B cell (primary cell): ENCODE measurements at regions not wholly inside any gene's neighbourhood (a gene's known extent, or its start where the extent isn't known, plus 50 kb on each side); places are given as distances from the start of the nearest gene placed in this dataset.

Experiments
- ATAC-seq: fragments of 200-7000 bp; cut with Tn5 transposase; one replicate; pipeline ENCODE4 v1.10.0; 2021; ENCODE audit warnings: low read depth, mild to moderate bottlenecking, moderate number of reproducible peaks, moderate library complexity
- CTCF ChIA-PET: fragments of 350-600 bp; sonication (Branson Sonifier 250); formaldehyde crosslinking; loops from one replicate; lab custom pipeline; 2021; ENCODE audit warnings: antibody characterized with exemption, inconsistent platforms; lab: Charles Lee
- POLR2A ChIA-PET: fragments of 350-600 bp; sonication (Branson Sonifier 250); formaldehyde crosslinking; loops from one replicate; lab custom pipeline; 2021; ENCODE audit warnings: antibody characterized with exemption; lab: Charles Lee
- DNase-seq: peaks from one replicate; pipeline ENCODE4 v3.0.0; 2013
- H2AFZ ChIP-seq: 2 replicates; pipeline ENCODE4 v1.6.1; 2012; ENCODE audit warnings: mild to moderate bottlenecking, low read depth, low read length; ENCODE audit not compliant: insufficient read depth, poor library complexity, severe bottlenecking
- H3K27ac ChIP-seq, 2 donors: 1 replicate in 1 of 2; 2 replicates in 1 of 2; pipeline ENCODE4 v1.5.1; 2012 to 2013; ENCODE audit warnings: low read length in 2 of 2, mild to moderate bottlenecking in 2 of 2, moderate library complexity in 1 of 2
- H3K27me3 ChIP-seq, 4 experiments: fragments of 200-600 bp in 1 of 4; sonication (generic) in 1 of 4; replicated peaks in 1 of 4; 1 replicate in 2 of 4; 2 replicates in 2 of 4; pipeline versions ENCODE4 v1.6.1 to v1.7.0; 2013 to 2016; ENCODE audit warnings: low read length in 3 of 4, mild to moderate bottlenecking in 2 of 4, mixed read lengths in 1 of 4, moderate library complexity in 1 of 4; ENCODE audit not compliant: insufficient read depth in 4 of 4, control insufficient read depth in 3 of 4; ENCODE audit errors: control extremely low read depth in 1 of 4
- H3K36me3 ChIP-seq, 2 experiments: replicated peaks in 1 of 2; 1 replicate in 1 of 2; 2 replicates in 1 of 2; pipeline versions ENCODE4 v1.6.1 to v1.7.1; 2013; ENCODE audit warnings: low read length in 1 of 2; ENCODE audit not compliant: insufficient read depth in 2 of 2, control insufficient read depth in 1 of 2; ENCODE audit errors: control extremely low read depth in 1 of 2, extremely low read depth in 1 of 2
- H3K4me1 ChIP-seq, 2 donors: fragments of 200-600 bp in 1 of 2; sonication (generic) in 1 of 2; 1 replicate in 1 of 2; 2 replicates in 1 of 2; pipeline versions ENCODE4 v1.5.1 to v1.6.1; 2013 to 2017; ENCODE audit warnings: low read length in 2 of 2; ENCODE audit not compliant: control insufficient read depth in 2 of 2, insufficient read depth in 2 of 2
- H3K4me2 ChIP-seq: replicated peaks from 2 replicates; pipeline ENCODE3; 2012; ENCODE audit warnings: mild to moderate bottlenecking, low read depth, low read length; ENCODE audit not compliant: poor library complexity, severe bottlenecking
- H3K4me3 ChIP-seq, 5 experiments: fragments of 200-600 bp in 1 of 5; sonication (generic) in 1 of 5; 1 replicate in 3 of 5; 2 replicates in 2 of 5; pipeline versions ENCODE4 v1.5.1 to v1.7.0; 2011 to 2016; ENCODE audit warnings: low read length in 4 of 5, mild to moderate bottlenecking in 4 of 5, low read depth in 2 of 5, control low read depth in 1 of 5, moderate library complexity in 1 of 5; ENCODE audit not compliant: insufficient read depth in 1 of 5; ENCODE audit errors: control extremely low read depth in 1 of 5, extremely low read depth in 1 of 5
- H3K79me2 ChIP-seq: fragments of 200-600 bp; sonication (generic); one replicate; pipeline ENCODE4 v1.6.0; 2016; ENCODE audit warnings: low read length; ENCODE audit not compliant: control insufficient read depth, insufficient read depth
- H3K9ac ChIP-seq: fragments of 200-600 bp; sonication (generic); 2 replicates; pipeline ENCODE4 v1.6.1; 2017; ENCODE audit warnings: mild to moderate bottlenecking, low read length, moderate library complexity
- H3K9me3 ChIP-seq, 3 donors: one replicate each; pipeline versions ENCODE4 v1.6.1 to v1.7.1; 2013; ENCODE audit warnings: low read length in 2 of 3; ENCODE audit not compliant: control insufficient read depth in 2 of 3, insufficient read depth in 1 of 3; ENCODE audit errors: control extremely low read depth in 1 of 3
- H4K20me1 ChIP-seq: 2 replicates; pipeline ENCODE4 v1.6.0; 2012; ENCODE audit warnings: mild to moderate bottlenecking, low read length; ENCODE audit not compliant: insufficient read depth, control insufficient read depth, poor library complexity, severe bottlenecking
- H3K27ac Mint-ChIP-seq: one replicate; pipeline ENCODE4 v1.8.0; 2021; ENCODE audit warnings: mixed read lengths
- H3K27me3 Mint-ChIP-seq: one replicate; pipeline ENCODE4 v1.8.0; 2021; ENCODE audit warnings: mixed read lengths
- H3K4me1 Mint-ChIP-seq: one replicate; pipeline ENCODE4 v1.8.0; 2021; ENCODE audit warnings: mixed read lengths
- H3K4me3 Mint-ChIP-seq: one replicate; pipeline ENCODE4 v1.8.0; 2021; ENCODE audit warnings: mixed read lengths
- H3K9me3 Mint-ChIP-seq: one replicate; pipeline ENCODE4 v1.8.0; 2022; ENCODE audit warnings: mixed read lengths; ENCODE audit not compliant: insufficient read depth
- CTCF ChIP-seq: fragments of 200-600 bp; IDR thresholded peaks from one replicate; pipeline ENCODE4 v1.8.0; 2022; ENCODE audit warnings: antibody characterized with exemption, mild to moderate bottlenecking
- EZH2 ChIP-seq: IDR thresholded peaks from 2 replicates; pipeline ENCODE4 v1.6.1; 2012; ENCODE audit warnings: borderline replicate concordance, low read depth, mild to moderate bottlenecking, moderate library complexity, low read length; ENCODE audit not compliant: insufficient read depth, poor library complexity, severe bottlenecking
- WGBS: methylation state at CpG from one replicate; pipeline ENCODE4 v1.1.5; 2013; ENCODE audit warnings: missing lambda C conversion rate; ENCODE audit not compliant: insufficient coverage; 5-methylcytosine and 5-hydroxymethylcytosine counted together
- intact Hi-C: fragments of 100-400 bp; cut with micrococcal nuclease; formaldehyde crosslinking; loops from one replicate; pipeline ENCODE4 v1.10.0; 2022

GRCh38 chr1:101323535-101323934 is 86.7 kb downstream of the S1PR1 start:
- Histone ChIP-seq H3K4me3 (no peak overlapping the region), H3K36me3 (no peaks in the 10 kb centered on the region), H3K27ac (no peak overlapping the region), H3K9me3 (no peaks in the 10 kb centered on the region), H3K4me1 (peaks cover 0 to 4% of the 10 kb centered on the region in 2 donors), H3K4me2 (no peak overlapping the region), H3K79me2 (no peaks in the 10 kb centered on the region), H3K9ac (no peak overlapping the region), H3K27me3 (no peaks in the 10 kb centered on the region), H2AFZ (no peak overlapping the region), H4K20me1 (no peaks in the 10 kb centered on the region)
- Mint-ChIP-seq H3K27me3 (no peaks in the 10 kb centered on the region), H3K4me3 (no peak overlapping the region), H3K4me1 (peaks cover 8% of the 10 kb centered on the region), H3K9me3 (no peaks in the 10 kb centered on the region), H3K27ac (no peak overlapping the region)
- DNase-seq (no peak), ATAC-seq (no peak)
- TF ChIP-seq EZH2 (no peak), CTCF (no peak)
- no CpG with 5 or more reads among the region's 1 CpG for WGBS
- POLR2A ChIA-PET: no interaction called here
- CTCF ChIA-PET: interaction anchor here (0.6 to 2.4 kb wide), 3 partner anchors 14 to 35 kb away, joined by 3 to 8 read pairs (median 5); no protein-coding TSS in a partner anchor
- intact Hi-C loops: no loop called here

GRCh38 chr1:101325144-101325543 is 88.3 kb downstream of the S1PR1 start:
- Histone ChIP-seq H3K27ac (no peak overlapping the region), H3K9ac (no peak overlapping the region), H3K27me3 (no peaks in the 10 kb centered on the region), H3K9me3 (peaks cover 2 to 3% (median 3%) of the 10 kb centered on the region in 3 donors), H3K79me2 (no peaks in the 10 kb centered on the region), H2AFZ (no peak overlapping the region), H3K4me2 (no peak overlapping the region), H3K4me3 (no peak overlapping the region), H3K4me1 (peaks cover 0 to 4% of the 10 kb centered on the region in 2 donors), H4K20me1 (no peaks in the 10 kb centered on the region), H3K36me3 (no peaks in the 10 kb centered on the region)
- TF ChIP-seq CTCF (no peak), EZH2 (no peak)
- H3K9me3 Mint-ChIP-seq: no peaks in the 10 kb centered on the region
- peaks cover 8% of the 10 kb centered on the region for H3K4me1 Mint-ChIP-seq
- H3K27me3 Mint-ChIP-seq: no peaks in the 10 kb centered on the region
- ChIA-PET CTCF (interaction anchor here (1.4 kb wide), 1 partner anchor 36 kb away, joined by 4 read pairs; no protein-coding TSS in a partner anchor), POLR2A (no interaction called here)
- intact Hi-C loops: no loop called here
- ATAC-seq (no peak), DNase-seq (no peak)
- WGBS: no CpG with 5 or more reads among the region's 1 CpG
- no peak overlapping the region for H3K4me3 Mint-ChIP-seq
- H3K27ac Mint-ChIP-seq: no peak overlapping the region
